ENCODE measurements at regions not wholly inside any gene's neighbourhood (a gene's known extent, or its start where the extent isn't known, plus 50 kb on each side); places are given as distances from the start of the nearest gene placed in this dataset.

DNA sequence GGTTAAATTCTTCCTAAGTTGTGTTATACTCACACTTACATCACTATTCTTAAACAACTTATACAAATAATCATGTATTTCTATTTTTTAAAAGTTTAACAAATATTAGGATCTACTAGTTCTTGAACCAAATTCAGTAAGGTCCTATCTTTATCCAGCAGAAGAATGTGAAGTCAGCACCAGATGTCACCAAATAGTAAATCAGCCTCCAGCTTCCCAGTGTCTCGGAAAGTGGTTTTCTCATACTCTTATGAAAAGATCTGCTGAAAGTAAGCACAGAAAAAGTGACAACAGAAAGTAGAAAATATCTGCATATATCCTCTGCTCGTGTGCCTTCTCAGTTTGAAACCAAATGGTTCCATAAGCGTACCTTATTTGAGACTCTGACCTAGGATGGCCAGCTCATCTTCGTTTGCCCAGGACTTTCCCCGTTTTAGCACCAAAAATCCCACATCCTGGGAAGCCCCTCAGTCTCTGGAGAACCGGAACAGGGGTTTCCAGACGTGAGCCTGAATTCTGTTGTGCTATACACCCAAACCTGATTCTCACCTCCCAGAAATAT, 98.0 kb upstream of the DCLK2 start:
- no peak overlapping the region for H3K4me3 ChIP-seq (ENCODE audit: low read depth, low read length)
- peak; percentile 8 for DNase-seq (ENCODE audit: low read depth)
- TF ChIP-seq, protein P1, sequence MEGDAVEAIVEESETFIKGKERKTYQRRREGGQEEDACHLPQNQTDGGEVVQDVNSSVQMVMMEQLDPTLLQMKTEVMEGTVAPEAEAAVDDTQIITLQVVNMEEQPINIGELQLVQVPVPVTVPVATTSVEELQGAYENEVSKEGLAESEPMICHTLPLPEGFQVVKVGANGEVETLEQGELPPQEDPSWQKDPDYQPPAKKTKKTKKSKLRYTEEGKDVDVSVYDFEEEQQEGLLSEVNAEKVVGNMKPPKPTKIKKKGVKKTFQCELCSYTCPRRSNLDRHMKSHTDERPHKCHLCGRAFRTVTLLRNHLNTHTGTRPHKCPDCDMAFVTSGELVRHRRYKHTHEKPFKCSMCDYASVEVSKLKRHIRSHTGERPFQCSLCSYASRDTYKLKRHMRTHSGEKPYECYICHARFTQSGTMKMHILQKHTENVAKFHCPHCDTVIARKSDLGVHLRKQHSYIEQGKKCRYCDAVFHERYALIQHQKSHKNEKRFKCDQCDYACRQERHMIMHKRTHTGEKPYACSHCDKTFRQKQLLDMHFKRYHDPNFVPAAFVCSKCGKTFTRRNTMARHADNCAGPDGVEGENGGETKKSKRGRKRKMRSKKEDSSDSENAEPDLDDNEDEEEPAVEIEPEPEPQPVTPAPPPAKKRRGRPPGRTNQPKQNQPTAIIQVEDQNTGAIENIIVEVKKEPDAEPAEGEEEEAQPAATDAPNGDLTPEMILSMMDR (IDR thresholded peaks at IDR 0.05; ENCODE audit: insufficient read depth, low read depth, low read length, missing control alignments), result no peak

DNA sequence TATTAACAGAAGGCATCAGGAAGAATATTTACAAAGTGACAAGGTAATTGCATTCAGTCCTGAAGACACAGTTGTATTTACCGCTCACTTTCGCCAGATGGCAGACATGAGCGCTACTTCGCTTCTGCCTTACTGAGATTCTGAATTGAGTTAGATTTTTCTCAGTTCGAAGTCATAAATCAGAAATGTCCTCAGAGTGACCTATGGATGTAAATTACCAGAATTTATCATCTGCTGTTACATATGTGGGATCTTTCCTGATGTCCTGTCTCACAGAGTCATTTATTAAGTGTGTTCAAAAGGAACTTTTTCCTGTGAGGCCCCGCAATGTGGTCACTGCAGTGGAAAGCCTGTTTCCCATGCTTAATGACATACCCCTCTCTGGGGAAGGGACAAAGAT, 97.3 kb upstream of the DCLK2 start:
- TF ChIP-seq, protein P1 (IDR thresholded peaks at IDR 0.05; ENCODE audit: insufficient read depth, low read depth, low read length, missing control alignments), result peak; percentile 73
- DNase-seq (ENCODE audit: low read depth), result peak; percentile 66
- H3K4me3 ChIP-seq (ENCODE audit: low read depth, low read length), result no peak overlapping the region

DNA sequence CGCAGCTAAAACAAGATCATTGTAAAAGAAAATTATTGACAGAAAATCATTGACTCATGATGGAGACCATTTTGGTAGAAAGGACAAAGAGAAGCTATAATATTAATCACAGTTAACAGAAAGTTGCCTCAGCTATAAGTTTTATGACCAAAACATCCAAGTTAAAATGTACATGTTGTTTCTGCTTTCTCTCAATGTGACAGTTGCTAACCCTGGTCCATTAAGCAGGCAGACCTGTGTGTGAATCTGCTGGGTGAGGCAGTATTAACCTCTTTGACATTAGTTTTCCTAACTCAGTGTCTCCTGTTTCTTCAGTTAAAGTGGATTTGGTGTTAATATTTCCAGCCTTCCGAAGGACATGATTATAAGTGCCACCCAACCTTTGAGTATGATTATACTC, 94.8 kb upstream of the DCLK2 start:
- no peak for DNase-seq (ENCODE audit: low read depth)
- no peak overlapping the region for H3K4me3 ChIP-seq (ENCODE audit: low read depth, low read length)
- TF ChIP-seq, protein P1 (IDR thresholded peaks at IDR 0.05; ENCODE audit: insufficient read depth, low read depth, low read length, missing control alignments), result no peak

DNA sequence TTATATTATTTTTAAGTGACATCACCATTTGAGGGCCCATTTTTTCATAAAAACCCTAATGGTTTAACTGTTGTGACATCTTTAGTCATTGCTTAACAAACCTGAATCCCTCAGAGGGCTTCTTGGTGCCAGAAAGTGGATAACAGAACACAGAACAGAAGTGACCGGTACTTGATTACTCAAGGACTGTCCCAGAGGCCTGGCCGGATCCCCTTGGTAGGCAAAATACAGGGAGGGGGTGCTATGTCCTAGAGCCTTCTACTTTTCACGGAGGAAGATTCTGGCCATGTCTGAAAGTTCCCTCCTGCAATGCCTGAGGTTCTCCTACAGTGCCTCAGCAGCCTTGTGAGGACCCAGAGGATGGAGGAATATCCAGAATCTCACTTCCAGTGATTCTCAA, 94.3 kb upstream of the DCLK2 start:
- TF ChIP-seq, protein P1 (IDR thresholded peaks at IDR 0.05; ENCODE audit: insufficient read depth, low read depth, low read length, missing control alignments), result no peak
- H3K4me3 ChIP-seq (ENCODE audit: low read depth, low read length), result no peak overlapping the region
- no peak for DNase-seq (ENCODE audit: low read depth)

DNA sequence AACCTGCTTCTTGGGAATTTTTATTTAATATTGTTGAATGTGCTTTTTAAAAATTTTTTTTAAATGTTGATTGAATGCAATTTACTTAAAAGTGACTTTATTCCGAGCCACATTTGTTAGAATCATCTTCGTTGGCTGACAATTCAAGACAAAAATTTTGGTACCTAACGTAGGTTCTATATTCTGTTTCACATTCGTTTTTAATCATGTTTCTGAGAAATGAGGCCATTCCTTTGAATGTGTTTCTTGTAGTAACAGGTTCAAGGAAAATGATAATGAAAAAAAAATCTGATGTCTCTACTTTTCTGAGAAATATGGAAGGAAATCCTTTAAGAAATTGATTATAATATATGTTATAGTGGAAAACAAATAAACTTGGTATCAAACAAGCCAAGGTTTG, 92.3 kb upstream of the DCLK2 start:
- TF ChIP-seq, protein P1 (IDR thresholded peaks at IDR 0.05; ENCODE audit: insufficient read depth, low read depth, low read length, missing control alignments), result no peak
- peak; percentile 6 for DNase-seq (ENCODE audit: low read depth)
- H3K4me3 ChIP-seq (ENCODE audit: low read depth, low read length), result no peak overlapping the region

DNA sequence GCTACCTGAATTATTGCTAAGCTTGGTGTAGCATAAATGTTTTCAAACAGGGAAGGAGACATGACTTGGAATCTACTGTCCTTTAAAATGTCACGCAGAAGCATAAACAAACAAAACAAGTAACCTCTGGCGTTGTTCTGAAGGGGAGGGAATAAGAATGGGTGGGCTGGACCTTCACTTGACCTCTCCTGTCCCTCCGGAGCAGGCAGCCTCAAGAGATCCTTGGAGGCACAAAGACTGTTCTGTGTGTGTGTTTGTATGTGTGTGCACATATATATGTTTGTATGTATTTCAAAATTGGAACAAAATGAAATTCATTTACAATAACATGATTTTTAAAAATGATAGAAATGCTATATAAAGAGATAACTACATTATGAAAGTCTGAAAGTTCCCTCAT, 91.3 kb upstream of the DCLK2 start:
- TF ChIP-seq, protein P1 (IDR thresholded peaks at IDR 0.05; ENCODE audit: insufficient read depth, low read depth, low read length, missing control alignments), result no peak
- H3K4me3 ChIP-seq (ENCODE audit: low read depth, low read length), result no peak overlapping the region
- DNase-seq (ENCODE audit: low read depth), result no peak
